ENCODE measurements at regions not wholly inside any gene's neighbourhood (a gene's known extent, or its start where the extent isn't known, plus 50 kb on each side); places are given as distances from the start of the nearest gene placed in this dataset.

DNA sequence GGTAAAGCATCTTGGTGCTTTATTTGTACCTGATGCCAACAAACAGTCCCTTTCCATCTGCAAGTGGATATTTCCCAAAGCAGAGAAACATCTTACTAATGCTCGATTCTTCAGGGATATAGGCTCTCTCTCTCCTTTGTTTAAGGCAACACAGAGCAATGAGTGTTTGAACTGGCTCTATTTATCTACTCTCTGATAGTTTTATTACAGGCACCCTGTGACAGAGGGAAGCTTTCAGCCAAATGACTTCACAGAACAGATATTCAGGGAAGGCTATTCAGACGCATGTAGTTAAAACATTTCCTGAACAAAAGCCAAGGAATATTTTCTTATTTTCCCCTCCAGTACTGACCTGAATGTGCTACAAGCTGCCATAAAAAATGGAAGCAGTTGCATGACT is 141.8 kb downstream of the YIPF5 start:
- Histone ChIP-seq H3K79me2 (replicated peaks; ENCODE audit: insufficient read depth, low read length) (no peaks in the 10 kb centered on the region), H3F3A (ENCODE audit: insufficient read depth, low read length, poor library complexity, severe bottlenecking) (no peaks in the 10 kb centered on the region), H3K9me2 (ENCODE audit: insufficient read depth, low read length) (no peaks in the 10 kb centered on the region), H3K9me3 (ENCODE audit: low read length) (no peaks in the 10 kb centered on the region), H4K20me1 (ENCODE audit: insufficient read depth) (no peaks in the 10 kb centered on the region), H3K4me2 (ENCODE audit: low read length) (no peak overlapping the region), H2AFZ (ENCODE audit: low read depth, low read length) (no peak overlapping the region), H3K4me3 (ENCODE audit: low read length) (no peak overlapping the region), H3K27ac (ENCODE audit: low read length) (no peak overlapping the region), H3K9ac (ENCODE audit: low read length) (no peak overlapping the region), H3K27me3 (ENCODE audit: insufficient read depth, low read depth, low read length) (no peaks in the 10 kb centered on the region), H3K36me3 (ENCODE audit: insufficient read depth, low read length) (no peaks in the 10 kb centered on the region)
- no peak for TF ChIP-seq MXI1 (conservative IDR thresholded peaks at IDR 0.05; ENCODE audit: poor library complexity, severe bottlenecking)
- no peak for TF ChIP-seq SMC3 (conservative IDR thresholded peaks at IDR 0.05; ENCODE audit: poor library complexity)
- TF ChIP-seq EZH2 (IDR thresholded peaks at IDR 0.05; ENCODE audit: borderline replicate concordance, insufficient read depth, low read length, poor library complexity, severe bottlenecking): no peak
- no peak for TF ChIP-seq RAD21 (conservative IDR thresholded peaks at IDR 0.05)
- no peak for TF ChIP-seq EP300 (conservative IDR thresholded peaks at IDR 0.05; ENCODE audit: poor library complexity, severe bottlenecking)
- TF ChIP-seq POLR2AphosphoS5 (IDR thresholded peaks at IDR 0.05): no peak
- TF ChIP-seq, protein P1, sequence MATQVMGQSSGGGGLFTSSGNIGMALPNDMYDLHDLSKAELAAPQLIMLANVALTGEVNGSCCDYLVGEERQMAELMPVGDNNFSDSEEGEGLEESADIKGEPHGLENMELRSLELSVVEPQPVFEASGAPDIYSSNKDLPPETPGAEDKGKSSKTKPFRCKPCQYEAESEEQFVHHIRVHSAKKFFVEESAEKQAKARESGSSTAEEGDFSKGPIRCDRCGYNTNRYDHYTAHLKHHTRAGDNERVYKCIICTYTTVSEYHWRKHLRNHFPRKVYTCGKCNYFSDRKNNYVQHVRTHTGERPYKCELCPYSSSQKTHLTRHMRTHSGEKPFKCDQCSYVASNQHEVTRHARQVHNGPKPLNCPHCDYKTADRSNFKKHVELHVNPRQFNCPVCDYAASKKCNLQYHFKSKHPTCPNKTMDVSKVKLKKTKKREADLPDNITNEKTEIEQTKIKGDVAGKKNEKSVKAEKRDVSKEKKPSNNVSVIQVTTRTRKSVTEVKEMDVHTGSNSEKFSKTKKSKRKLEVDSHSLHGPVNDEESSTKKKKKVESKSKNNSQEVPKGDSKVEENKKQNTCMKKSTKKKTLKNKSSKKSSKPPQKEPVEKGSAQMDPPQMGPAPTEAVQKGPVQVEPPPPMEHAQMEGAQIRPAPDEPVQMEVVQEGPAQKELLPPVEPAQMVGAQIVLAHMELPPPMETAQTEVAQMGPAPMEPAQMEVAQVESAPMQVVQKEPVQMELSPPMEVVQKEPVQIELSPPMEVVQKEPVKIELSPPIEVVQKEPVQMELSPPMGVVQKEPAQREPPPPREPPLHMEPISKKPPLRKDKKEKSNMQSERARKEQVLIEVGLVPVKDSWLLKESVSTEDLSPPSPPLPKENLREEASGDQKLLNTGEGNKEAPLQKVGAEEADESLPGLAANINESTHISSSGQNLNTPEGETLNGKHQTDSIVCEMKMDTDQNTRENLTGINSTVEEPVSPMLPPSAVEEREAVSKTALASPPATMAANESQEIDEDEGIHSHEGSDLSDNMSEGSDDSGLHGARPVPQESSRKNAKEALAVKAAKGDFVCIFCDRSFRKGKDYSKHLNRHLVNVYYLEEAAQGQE (IDR thresholded peaks at IDR 0.05; ENCODE audit: borderline replicate concordance): no peak
- TF ChIP-seq, protein P2, sequence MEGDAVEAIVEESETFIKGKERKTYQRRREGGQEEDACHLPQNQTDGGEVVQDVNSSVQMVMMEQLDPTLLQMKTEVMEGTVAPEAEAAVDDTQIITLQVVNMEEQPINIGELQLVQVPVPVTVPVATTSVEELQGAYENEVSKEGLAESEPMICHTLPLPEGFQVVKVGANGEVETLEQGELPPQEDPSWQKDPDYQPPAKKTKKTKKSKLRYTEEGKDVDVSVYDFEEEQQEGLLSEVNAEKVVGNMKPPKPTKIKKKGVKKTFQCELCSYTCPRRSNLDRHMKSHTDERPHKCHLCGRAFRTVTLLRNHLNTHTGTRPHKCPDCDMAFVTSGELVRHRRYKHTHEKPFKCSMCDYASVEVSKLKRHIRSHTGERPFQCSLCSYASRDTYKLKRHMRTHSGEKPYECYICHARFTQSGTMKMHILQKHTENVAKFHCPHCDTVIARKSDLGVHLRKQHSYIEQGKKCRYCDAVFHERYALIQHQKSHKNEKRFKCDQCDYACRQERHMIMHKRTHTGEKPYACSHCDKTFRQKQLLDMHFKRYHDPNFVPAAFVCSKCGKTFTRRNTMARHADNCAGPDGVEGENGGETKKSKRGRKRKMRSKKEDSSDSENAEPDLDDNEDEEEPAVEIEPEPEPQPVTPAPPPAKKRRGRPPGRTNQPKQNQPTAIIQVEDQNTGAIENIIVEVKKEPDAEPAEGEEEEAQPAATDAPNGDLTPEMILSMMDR (IDR thresholded peaks at IDR 0.05; ENCODE audit: poor library complexity, severe bottlenecking): no peak
- no peak for TF ChIP-seq TAF1 (IDR thresholded peaks at IDR 0.05; ENCODE audit: low read depth)

DNA sequence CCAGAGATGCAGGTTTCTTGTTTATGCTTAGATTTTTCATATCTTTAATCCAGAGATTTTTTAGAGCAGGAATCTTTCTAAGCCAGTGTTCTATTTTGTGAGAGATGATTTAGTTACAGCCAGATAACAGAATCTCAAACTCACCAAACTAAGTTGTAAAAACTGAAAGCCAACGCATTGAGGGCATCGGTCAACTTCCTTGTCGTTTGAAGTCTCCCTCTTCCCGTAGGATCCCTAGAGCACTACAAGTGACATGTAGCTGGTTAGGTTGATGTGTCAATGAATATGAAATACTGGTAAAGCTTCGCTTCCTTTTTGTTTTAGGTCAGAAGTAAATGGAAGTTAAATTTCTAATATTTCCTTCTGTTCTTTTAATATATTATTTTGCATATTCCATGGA is 139.6 kb downstream of the YIPF5 start:
- no peaks in the 10 kb centered on the region for H4K20me1 ChIP-seq (ENCODE audit: insufficient read depth)
- H3K9ac ChIP-seq (ENCODE audit: low read length): no peak overlapping the region
- no peaks in the 10 kb centered on the region for H3K79me2 ChIP-seq (replicated peaks; ENCODE audit: insufficient read depth, low read length)
- no peak overlapping the region for H3K27ac ChIP-seq (ENCODE audit: low read length)
- no peak overlapping the region for H3K4me3 ChIP-seq (ENCODE audit: low read length)
- H3K36me3 ChIP-seq (ENCODE audit: insufficient read depth, low read length): no peaks in the 10 kb centered on the region
- no peaks in the 10 kb centered on the region for H3K9me3 ChIP-seq (ENCODE audit: low read length)
- H3K27me3 ChIP-seq (ENCODE audit: insufficient read depth, low read depth, low read length): no peaks in the 10 kb centered on the region
- no peaks in the 10 kb centered on the region for H3K9me2 ChIP-seq (ENCODE audit: insufficient read depth, low read length)
- no peaks in the 10 kb centered on the region for H3F3A ChIP-seq (ENCODE audit: insufficient read depth, low read length, poor library complexity, severe bottlenecking)
- no peak for TF ChIP-seq RAD21 (conservative IDR thresholded peaks at IDR 0.05)
- TF ChIP-seq MXI1 (conservative IDR thresholded peaks at IDR 0.05; ENCODE audit: poor library complexity, severe bottlenecking): no peak
- TF ChIP-seq SMC3 (conservative IDR thresholded peaks at IDR 0.05; ENCODE audit: poor library complexity): no peak
- no peak for TF ChIP-seq EZH2 (IDR thresholded peaks at IDR 0.05; ENCODE audit: borderline replicate concordance, insufficient read depth, low read length, poor library complexity, severe bottlenecking)
- TF ChIP-seq, protein P2 (IDR thresholded peaks at IDR 0.05; ENCODE audit: poor library complexity, severe bottlenecking): no peak
- no peak for TF ChIP-seq TAF1 (IDR thresholded peaks at IDR 0.05; ENCODE audit: low read depth)
- TF ChIP-seq POLR2AphosphoS5 (IDR thresholded peaks at IDR 0.05): no peak
- TF ChIP-seq, protein P1 (IDR thresholded peaks at IDR 0.05; ENCODE audit: borderline replicate concordance): no peak
- TF ChIP-seq EP300 (conservative IDR thresholded peaks at IDR 0.05; ENCODE audit: poor library complexity, severe bottlenecking): no peak
- H2AFZ ChIP-seq (ENCODE audit: low read depth, low read length): no peak overlapping the region
- no peak overlapping the region for H3K4me2 ChIP-seq (ENCODE audit: low read length)

All from neural cell (in vitro differentiated cells).